ENCODE measurements at regions not wholly inside any gene's neighbourhood (a gene's known extent, or its start where the extent isn't known, plus 50 kb on each side); places are given as distances from the start of the nearest gene placed in this dataset.

GRCh38 chr19:30681162-30682100 is 309.2 kb downstream of the ZNF536 start:
- no peak for TF ChIP-seq CTCF (IDR thresholded peaks at IDR 0.05)
- no peak for TF ChIP-seq POLR2A (IDR thresholded peaks at IDR 0.05)
- no peak for TF ChIP-seq POLR2AphosphoS5 (IDR thresholded peaks at IDR 0.05)

All from prostate gland (tissue), 2 donors.